Caco-2 (cell line): ENCODE measurements at regions not wholly inside any gene's neighbourhood (a gene's known extent, or its start where the extent isn't known, plus 50 kb on each side); places are given as distances from the start of the nearest gene placed in this dataset.

Source experiments
- BruUV-seq: library from RNA; stranded (reverse); fragments of 400-500 nt; replicated peaks from 2 replicates; lab custom pipeline; 2021; lab: Mats Ljungman, UMichigan
- CTCF ChIA-PET: fragments of 300-600 bp; sonication (Branson Sonifier 250); formaldehyde crosslinking; loops from one replicate; lab custom pipeline; 2022; ENCODE audit warnings: antibody characterized with exemption; lab: Charles Lee
- POLR2A ChIA-PET: fragments of 300-600 bp; sonication (Branson Sonifier 250); formaldehyde crosslinking; loops from one replicate; lab custom pipeline; 2022; ENCODE audit warnings: antibody characterized with exemption; lab: Charles Lee
- DNase-seq, 2 experiments: peaks; one replicate each; pipeline versions ENCODE4 v3.0.0 to v3.0.0-alpha.2; 2020 to 2022
- H3K27me3 ChIP-seq: replicated peaks from 2 replicates; pipeline ENCODE4 v1.6.0; 2011; ENCODE audit warnings: low read length; ENCODE audit not compliant: control insufficient read depth, insufficient read depth
- H3K36me3 ChIP-seq: 2 replicates; pipeline ENCODE4 v1.5.1; 2011; ENCODE audit warnings: low read length; ENCODE audit not compliant: control insufficient read depth, insufficient read depth
- H3K4me1 ChIP-seq: fragments of 250-450 bp; sonication (Bioruptor Pico); 2 replicates; pipeline ENCODE4 v1.5.1; 2020; ENCODE audit warnings: mild to moderate bottlenecking
- H3K4me3 ChIP-seq: 2 replicates; pipeline ENCODE4 v1.5.1; 2011; ENCODE audit warnings: low read depth, mild to moderate bottlenecking, control low read depth, low read length
- H3K9me3 ChIP-seq: fragments of 250-450 bp; sonication (Bioruptor Pico); 2 replicates; pipeline ENCODE4 v1.5.1; 2020; ENCODE audit warnings: mild to moderate bottlenecking, moderate library complexity
- H3K27ac Mint-ChIP-seq: one replicate; pipeline ENCODE4 v1.8.0; 2022; ENCODE audit warnings: mixed read lengths; ENCODE audit not compliant: unreplicated experiment
- H3K27me3 Mint-ChIP-seq: one replicate; pipeline ENCODE4 v1.8.0; 2022; ENCODE audit warnings: mixed read lengths; ENCODE audit not compliant: insufficient read depth, unreplicated experiment
- H3K36me3 Mint-ChIP-seq: one replicate; pipeline ENCODE4 v1.8.0; 2022; ENCODE audit warnings: mild to moderate bottlenecking, mixed read lengths; ENCODE audit not compliant: insufficient read depth, unreplicated experiment
- H3K4me1 Mint-ChIP-seq: one replicate; pipeline ENCODE4 v1.8.0; 2022; ENCODE audit warnings: low read depth, mixed read lengths; ENCODE audit not compliant: unreplicated experiment
- H3K4me3 Mint-ChIP-seq: one replicate; pipeline ENCODE4 v1.8.0; 2022; ENCODE audit warnings: mild to moderate bottlenecking, moderate library complexity, mixed read lengths; ENCODE audit not compliant: unreplicated experiment
- H3K9me3 Mint-ChIP-seq: one replicate; pipeline ENCODE4 v1.8.0; 2022; ENCODE audit warnings: mixed read lengths; ENCODE audit not compliant: unreplicated experiment
- intact Hi-C: fragments of 100-400 bp; cut with micrococcal nuclease; formaldehyde crosslinking; loops from one replicate; pipeline ENCODE4 v1.10.0; 2022; ENCODE audit not compliant: unreplicated experiment
- TF ChIP-seq, protein P1 (sequence below), 2 experiments: fragments of 200-600 bp in 1 of 2; IDR thresholded peaks; 1 replicate in 1 of 2; 2 replicates in 1 of 2; pipeline versions ENCODE4 v1.5.1 to v1.8.0; 2011 to 2022; ENCODE audit warnings: antibody characterized with exemption in 1 of 2, control low read depth in 1 of 2, inconsistent platforms in 1 of 2, low read depth in 1 of 2, low read length in 1 of 2, mild to moderate bottlenecking in 1 of 2, moderate library complexity in 1 of 2; ENCODE audit not compliant: insufficient read depth in 1 of 2, severe bottlenecking in 1 of 2, unreplicated experiment in 1 of 2

DNA sequence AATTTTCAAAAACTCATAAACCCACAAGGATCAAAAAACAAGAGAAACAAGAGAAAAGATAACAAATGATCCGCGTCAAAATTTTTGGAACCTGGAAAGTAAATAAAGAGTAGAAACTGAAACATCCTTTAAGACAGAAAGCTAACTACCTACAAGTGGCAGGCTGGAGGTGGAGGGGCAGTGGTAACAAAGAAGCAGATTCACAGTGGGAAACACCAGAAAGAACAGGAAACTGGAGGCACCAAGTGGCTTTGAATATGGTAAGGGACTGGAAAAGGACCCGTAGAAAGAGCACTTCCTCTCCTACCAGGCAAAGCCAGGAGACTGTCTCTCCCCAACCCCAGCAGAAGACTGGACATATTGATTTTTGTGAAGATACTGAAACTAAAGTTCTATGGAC, 100.6 kb upstream of the TARS1 start:
- TF ChIP-seq, protein P1, sequence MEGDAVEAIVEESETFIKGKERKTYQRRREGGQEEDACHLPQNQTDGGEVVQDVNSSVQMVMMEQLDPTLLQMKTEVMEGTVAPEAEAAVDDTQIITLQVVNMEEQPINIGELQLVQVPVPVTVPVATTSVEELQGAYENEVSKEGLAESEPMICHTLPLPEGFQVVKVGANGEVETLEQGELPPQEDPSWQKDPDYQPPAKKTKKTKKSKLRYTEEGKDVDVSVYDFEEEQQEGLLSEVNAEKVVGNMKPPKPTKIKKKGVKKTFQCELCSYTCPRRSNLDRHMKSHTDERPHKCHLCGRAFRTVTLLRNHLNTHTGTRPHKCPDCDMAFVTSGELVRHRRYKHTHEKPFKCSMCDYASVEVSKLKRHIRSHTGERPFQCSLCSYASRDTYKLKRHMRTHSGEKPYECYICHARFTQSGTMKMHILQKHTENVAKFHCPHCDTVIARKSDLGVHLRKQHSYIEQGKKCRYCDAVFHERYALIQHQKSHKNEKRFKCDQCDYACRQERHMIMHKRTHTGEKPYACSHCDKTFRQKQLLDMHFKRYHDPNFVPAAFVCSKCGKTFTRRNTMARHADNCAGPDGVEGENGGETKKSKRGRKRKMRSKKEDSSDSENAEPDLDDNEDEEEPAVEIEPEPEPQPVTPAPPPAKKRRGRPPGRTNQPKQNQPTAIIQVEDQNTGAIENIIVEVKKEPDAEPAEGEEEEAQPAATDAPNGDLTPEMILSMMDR (IDR thresholded peaks at IDR 0.05; ENCODE audit: insufficient read depth in 1 of 2, low read depth in 1 of 2, low read length in 1 of 2, severe bottlenecking in 1 of 2, unreplicated experiment in 1 of 2), result no peak
- no peak overlapping the region for H3K4me3 Mint-ChIP-seq
- Histone ChIP-seq H3K36me3 (no peaks in the 10 kb centered on the region), H3K4me1 (no peaks in the 10 kb centered on the region), H3K27me3 (no peaks in the 10 kb centered on the region), H3K9me3 (no peaks in the 10 kb centered on the region), H3K4me3 (no peak overlapping the region)
- POLR2A ChIA-PET, result no interaction called here
- H3K36me3 Mint-ChIP-seq, result no peaks in the 10 kb centered on the region
- CTCF ChIA-PET, result interaction anchor here (0.5 kb wide), 1 partner anchor 39 kb away, joined by 7 read pairs; no protein-coding TSS in a partner anchor
- no peaks in the 10 kb centered on the region for H3K4me1 Mint-ChIP-seq
- peaks cover 7% of the 10 kb centered on the region for H3K27me3 Mint-ChIP-seq
- no TSS peak for BruUV-seq
- intact Hi-C loops, result no loop called here
- DNase-seq, result no peak
- no peaks in the 10 kb centered on the region for H3K9me3 Mint-ChIP-seq
- H3K27ac Mint-ChIP-seq, result no peak overlapping the region

DNA sequence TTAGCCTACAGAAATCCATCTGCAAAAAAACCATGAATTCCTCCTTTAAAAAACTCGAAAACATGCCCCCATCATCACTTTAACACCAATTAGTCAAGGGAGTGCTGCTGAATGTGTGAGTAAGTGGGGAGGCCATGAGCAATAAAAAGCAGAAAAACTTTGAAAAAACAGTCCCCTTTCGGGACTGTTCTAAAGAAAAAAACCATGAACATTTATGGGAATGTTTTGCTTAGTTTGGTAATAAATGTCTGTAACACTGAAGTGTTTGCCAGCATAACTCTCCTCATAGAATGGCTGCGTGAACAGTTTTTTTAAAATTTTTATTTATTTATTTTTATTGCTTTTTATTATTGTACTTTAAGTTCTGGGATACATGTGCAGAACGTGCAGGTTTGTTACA, 99.4 kb upstream of the TARS1 start:
- Mint-ChIP-seq H3K4me1 (no peaks in the 10 kb centered on the region), H3K4me3 (no peak overlapping the region), H3K27me3 (peaks cover 7% of the 10 kb centered on the region), H3K36me3 (no peaks in the 10 kb centered on the region), H3K27ac (no peak overlapping the region), H3K9me3 (no peaks in the 10 kb centered on the region)
- no peak for DNase-seq
- POLR2A ChIA-PET, result no interaction called here
- Histone ChIP-seq H3K27me3 (no peaks in the 10 kb centered on the region), H3K4me1 (no peaks in the 10 kb centered on the region), H3K9me3 (no peaks in the 10 kb centered on the region), H3K36me3 (no peaks in the 10 kb centered on the region), H3K4me3 (no peak overlapping the region)
- intact Hi-C loops, result no loop called here
- TF ChIP-seq, protein P1 (IDR thresholded peaks at IDR 0.05; ENCODE audit: insufficient read depth in 1 of 2, low read depth in 1 of 2, low read length in 1 of 2, severe bottlenecking in 1 of 2, unreplicated experiment in 1 of 2), result no peak
- CTCF ChIA-PET, result no interaction called here
- no TSS peak for BruUV-seq

DNA sequence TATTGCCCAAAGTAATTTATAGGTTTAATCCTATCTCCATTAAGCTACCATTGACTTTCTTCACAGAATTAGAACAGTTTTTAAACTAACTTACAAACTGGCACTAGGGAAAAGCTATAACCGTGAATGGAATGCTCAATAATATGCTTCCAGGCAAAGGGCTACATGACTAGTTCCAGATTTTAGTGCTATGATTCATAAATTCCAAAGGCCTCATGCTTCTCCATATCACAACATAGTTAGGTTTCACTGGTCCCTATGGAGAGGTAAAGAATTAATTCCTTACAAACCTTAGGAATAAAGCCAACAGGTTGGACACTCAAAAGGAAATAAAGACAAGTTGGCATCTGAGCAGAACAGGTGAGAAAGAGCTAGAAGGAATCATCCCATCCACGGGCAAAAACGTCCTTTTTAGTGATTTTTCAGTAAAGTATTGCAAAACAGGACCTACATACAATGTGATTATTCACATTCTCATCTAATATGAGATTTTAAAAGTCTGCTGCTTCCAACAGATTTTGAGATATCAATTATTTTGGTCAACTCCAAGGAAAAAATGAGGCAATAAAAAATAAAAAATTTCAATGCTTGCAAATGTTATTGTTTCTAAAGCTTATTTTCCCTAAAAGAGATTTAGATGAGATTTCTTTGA, 97.0 kb upstream of the TARS1 start:
- POLR2A ChIA-PET, result no interaction called here
- no peaks in the 10 kb centered on the region for H3K36me3 Mint-ChIP-seq
- peaks cover 7% of the 10 kb centered on the region for H3K27me3 Mint-ChIP-seq

More for the DNA sequence above, 97.0 kb upstream of the TARS1 start:
- Histone ChIP-seq H3K27me3 (no peaks in the 10 kb centered on the region), H3K4me1 (no peaks in the 10 kb centered on the region), H3K36me3 (no peaks in the 10 kb centered on the region), H3K4me3 (no peak overlapping the region), H3K9me3 (no peaks in the 10 kb centered on the region)
- Mint-ChIP-seq H3K27ac (no peak overlapping the region), H3K4me1 (no peaks in the 10 kb centered on the region), H3K4me3 (no peak overlapping the region), H3K9me3 (no peaks in the 10 kb centered on the region)
- CTCF ChIA-PET, result no interaction called here
- BruUV-seq, result no TSS peak
- TF ChIP-seq, protein P1 (IDR thresholded peaks at IDR 0.05; ENCODE audit: insufficient read depth in 1 of 2, low read depth in 1 of 2, low read length in 1 of 2, severe bottlenecking in 1 of 2, unreplicated experiment in 1 of 2), result no peak
- intact Hi-C loops, result no loop called here
- no peak for DNase-seq
